ENCODE measurements at regions not wholly inside any gene's neighbourhood (a gene's known extent, or its start where the extent isn't known, plus 50 kb on each side); places are given as distances from the start of the nearest gene placed in this dataset.

DNA sequence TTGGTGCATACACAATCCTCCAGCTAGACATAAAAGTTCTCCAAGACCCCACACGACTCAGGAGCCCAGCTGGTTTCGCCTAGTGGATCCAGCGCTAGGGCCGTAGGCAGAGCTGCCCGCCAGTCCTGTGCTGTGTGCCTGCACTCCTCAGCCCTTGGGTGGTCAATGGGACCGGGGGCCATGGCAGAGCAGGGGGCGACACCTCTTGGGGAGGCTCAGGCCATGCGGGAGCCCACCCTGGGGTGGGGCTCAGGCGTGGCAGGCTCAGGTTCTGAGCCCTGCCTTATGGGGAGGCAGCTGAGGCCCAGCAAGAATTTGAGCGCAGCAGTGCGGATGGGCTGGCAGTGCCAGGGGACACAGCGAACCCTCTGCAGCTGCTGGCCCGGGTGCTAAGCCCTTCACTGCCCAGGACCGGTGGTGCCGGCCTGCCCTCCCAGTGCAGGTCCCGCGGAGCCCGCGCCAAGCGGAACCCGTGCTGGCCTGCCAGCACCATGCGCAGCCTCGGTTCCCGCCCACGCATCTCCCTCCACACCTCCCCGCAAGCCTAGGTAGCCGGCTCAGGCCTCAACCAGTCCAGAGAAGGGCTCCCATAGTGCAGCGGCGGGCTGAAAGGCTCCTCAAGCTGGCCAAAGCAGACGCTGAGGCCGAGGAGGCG lies 1566.6 kb upstream of the SLC39A10 start:
- ChIA-PET CTCF (interaction anchor here (0.9 kb wide), 1 partner anchor 58 kb away, joined by 3 read pairs; no protein-coding TSS in a partner anchor), POLR2A (no interaction called here)
- BruUV-seq (replicated peaks) = no TSS peak
- no peaks in the 10 kb centered on the region for H3K27me3 Mint-ChIP-seq (ENCODE audit: insufficient read depth, unreplicated experiment)
- TF ChIP-seq, protein P1, sequence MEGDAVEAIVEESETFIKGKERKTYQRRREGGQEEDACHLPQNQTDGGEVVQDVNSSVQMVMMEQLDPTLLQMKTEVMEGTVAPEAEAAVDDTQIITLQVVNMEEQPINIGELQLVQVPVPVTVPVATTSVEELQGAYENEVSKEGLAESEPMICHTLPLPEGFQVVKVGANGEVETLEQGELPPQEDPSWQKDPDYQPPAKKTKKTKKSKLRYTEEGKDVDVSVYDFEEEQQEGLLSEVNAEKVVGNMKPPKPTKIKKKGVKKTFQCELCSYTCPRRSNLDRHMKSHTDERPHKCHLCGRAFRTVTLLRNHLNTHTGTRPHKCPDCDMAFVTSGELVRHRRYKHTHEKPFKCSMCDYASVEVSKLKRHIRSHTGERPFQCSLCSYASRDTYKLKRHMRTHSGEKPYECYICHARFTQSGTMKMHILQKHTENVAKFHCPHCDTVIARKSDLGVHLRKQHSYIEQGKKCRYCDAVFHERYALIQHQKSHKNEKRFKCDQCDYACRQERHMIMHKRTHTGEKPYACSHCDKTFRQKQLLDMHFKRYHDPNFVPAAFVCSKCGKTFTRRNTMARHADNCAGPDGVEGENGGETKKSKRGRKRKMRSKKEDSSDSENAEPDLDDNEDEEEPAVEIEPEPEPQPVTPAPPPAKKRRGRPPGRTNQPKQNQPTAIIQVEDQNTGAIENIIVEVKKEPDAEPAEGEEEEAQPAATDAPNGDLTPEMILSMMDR (IDR thresholded peaks at IDR 0.05; ENCODE audit: unreplicated experiment) = no peak
- intact Hi-C loops (cut with micrococcal nuclease) = no loop called here
- peaks cover 7% of the 10 kb centered on the region for H3K4me1 Mint-ChIP-seq (ENCODE audit: insufficient read depth, unreplicated experiment)
- H3K27ac Mint-ChIP-seq (ENCODE audit: low read depth, unreplicated experiment) = no peak overlapping the region
- H3K4me3 Mint-ChIP-seq (ENCODE audit: unreplicated experiment) = no peak overlapping the region
- DNase-seq (ENCODE audit: unreplicated experiment) = no peak
- H3K36me3 Mint-ChIP-seq (ENCODE audit: insufficient read depth, unreplicated experiment) = no peaks in the 10 kb centered on the region
- H3K9me3 Mint-ChIP-seq (ENCODE audit: unreplicated experiment) = no peaks in the 10 kb centered on the region

DNA sequence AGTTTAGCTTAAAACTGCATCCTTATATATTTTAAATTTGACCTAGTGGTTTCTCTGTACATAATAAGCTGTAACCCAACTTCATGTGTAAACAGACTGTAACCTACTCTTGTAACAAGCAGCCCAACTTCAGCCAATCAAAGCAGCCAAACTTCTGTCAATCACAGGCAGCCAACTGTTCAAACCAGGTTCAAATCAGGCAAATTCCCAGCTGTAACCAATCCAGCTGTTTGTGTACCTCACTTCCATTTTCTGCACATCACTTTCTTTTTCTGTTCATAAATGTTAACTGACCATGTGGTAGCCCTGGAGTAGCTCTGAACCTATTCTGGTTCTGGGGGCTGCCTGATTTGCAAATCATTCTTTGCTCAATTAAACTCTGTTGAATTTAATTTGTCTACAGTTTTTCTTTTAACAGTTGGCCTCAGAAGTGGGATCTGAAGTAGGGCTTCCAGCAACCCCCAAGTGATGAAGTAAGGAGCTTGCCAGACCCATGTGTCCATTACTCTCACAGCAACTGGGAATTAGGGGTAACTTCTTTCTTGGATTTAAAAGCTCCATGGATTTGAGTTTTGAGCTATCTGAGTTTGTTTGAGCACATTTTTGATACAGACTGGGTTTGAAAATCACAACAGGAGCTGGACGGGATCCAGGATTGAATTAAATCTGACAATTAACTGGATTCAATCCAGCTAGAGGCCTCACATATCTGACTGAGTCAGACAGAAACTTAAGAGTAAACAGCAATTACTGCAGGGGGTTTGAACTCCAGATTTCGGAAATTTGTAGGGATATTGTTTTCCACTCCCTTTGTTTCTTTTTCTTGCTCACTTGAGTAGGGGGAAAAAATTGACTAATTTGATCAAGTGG lies 1569.7 kb upstream of the SLC39A10 start:
- DNase-seq (ENCODE audit: unreplicated experiment) = peak; percentile 54
- peak overlapping the region; percentile 85 for H3K27ac Mint-ChIP-seq (ENCODE audit: low read depth, unreplicated experiment)
- BruUV-seq (replicated peaks) = no TSS peak
- ChIA-PET POLR2A (interaction anchor here (0.6 to 1.1 kb wide), 3 partner anchors 17 to 1018 kb away, joined by 3 to 4 read pairs (median 3); no protein-coding TSS in a partner anchor), CTCF (interaction anchor here (1.2 kb wide), 1 partner anchor 14 kb away, joined by 3 read pairs; no protein-coding TSS in a partner anchor)
- no peak overlapping the region for H3K4me3 Mint-ChIP-seq (ENCODE audit: unreplicated experiment)
- intact Hi-C loops (cut with micrococcal nuclease) = no loop called here
- H3K4me1 Mint-ChIP-seq (ENCODE audit: insufficient read depth, unreplicated experiment) = peaks cover 7% of the 10 kb centered on the region
- no peaks in the 10 kb centered on the region for H3K9me3 Mint-ChIP-seq (ENCODE audit: unreplicated experiment)
- H3K36me3 Mint-ChIP-seq (ENCODE audit: insufficient read depth, unreplicated experiment) = no peaks in the 10 kb centered on the region
- H3K27me3 Mint-ChIP-seq (ENCODE audit: insufficient read depth, unreplicated experiment) = no peaks in the 10 kb centered on the region
- TF ChIP-seq, protein P1 (IDR thresholded peaks at IDR 0.05; ENCODE audit: unreplicated experiment) = no peak

DNA sequence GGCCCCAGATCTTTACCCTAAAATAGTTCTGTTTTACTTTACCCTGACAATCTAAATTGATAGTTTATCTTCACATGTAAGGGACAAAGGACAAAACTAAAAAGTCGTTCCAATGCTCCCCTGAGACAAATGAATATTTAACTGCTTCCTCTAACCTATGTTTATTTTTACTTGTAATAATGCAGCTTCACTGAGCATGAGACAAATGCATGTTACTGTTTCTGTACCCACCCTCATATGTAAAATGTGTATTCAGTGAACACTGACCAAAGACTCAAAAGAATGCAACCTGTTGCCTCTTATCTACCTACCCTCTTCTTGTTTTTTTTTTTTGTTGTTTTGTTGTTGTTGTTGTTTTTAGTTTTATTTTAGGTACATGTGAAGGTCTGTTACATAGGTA lies 1570.9 kb upstream of the SLC39A10 start:
- BruUV-seq (replicated peaks) = no TSS peak
- H3K27ac Mint-ChIP-seq (ENCODE audit: low read depth, unreplicated experiment) = peak overlapping the region; percentile 36

DNA sequence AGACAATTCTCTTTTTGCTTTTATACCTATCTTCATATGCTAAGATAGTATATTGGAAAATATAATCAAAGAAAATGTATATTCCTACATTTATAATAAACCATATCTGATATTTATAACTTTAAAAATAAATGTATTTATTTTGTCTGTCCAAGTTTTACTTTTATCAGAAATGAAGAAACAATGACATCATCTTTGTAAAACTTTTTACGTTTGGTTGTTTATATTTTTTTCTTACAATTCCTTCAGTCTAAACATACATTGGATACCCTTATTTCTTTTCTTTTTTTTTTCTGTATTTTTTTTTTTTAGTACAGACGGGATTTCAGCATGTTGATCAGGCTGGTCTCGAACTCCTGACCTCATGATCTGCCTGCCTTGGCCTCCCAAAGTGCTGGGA lies 1577.0 kb upstream of the SLC39A10 start:
- intact Hi-C loops (cut with micrococcal nuclease) = no loop called here
- TF ChIP-seq, protein P1 (IDR thresholded peaks at IDR 0.05; ENCODE audit: unreplicated experiment) = no peak
- CTCF ChIA-PET = no interaction called here
- Mint-ChIP-seq H3K9me3 (ENCODE audit: unreplicated experiment) (no peaks in the 10 kb centered on the region), H3K4me3 (ENCODE audit: unreplicated experiment) (no peak overlapping the region), H3K36me3 (ENCODE audit: insufficient read depth, unreplicated experiment) (no peaks in the 10 kb centered on the region), H3K27ac (ENCODE audit: low read depth, unreplicated experiment) (no peak overlapping the region), H3K27me3 (ENCODE audit: insufficient read depth, unreplicated experiment) (no peaks in the 10 kb centered on the region), H3K4me1 (ENCODE audit: insufficient read depth, unreplicated experiment) (no peaks in the 10 kb centered on the region)
- POLR2A ChIA-PET = no interaction called here
- DNase-seq (ENCODE audit: unreplicated experiment) = no peak
- no TSS peak for BruUV-seq (replicated peaks)

More for the DNA sequence above, 1570.9 kb upstream of the SLC39A10 start:
- intact Hi-C loops (cut with micrococcal nuclease) = no loop called here
- Mint-ChIP-seq H3K4me1 (ENCODE audit: insufficient read depth, unreplicated experiment) (peaks cover 7% of the 10 kb centered on the region), H3K4me3 (ENCODE audit: unreplicated experiment) (no peak overlapping the region), H3K27me3 (ENCODE audit: insufficient read depth, unreplicated experiment) (no peaks in the 10 kb centered on the region), H3K36me3 (ENCODE audit: insufficient read depth, unreplicated experiment) (no peaks in the 10 kb centered on the region), H3K9me3 (ENCODE audit: unreplicated experiment) (no peaks in the 10 kb centered on the region)
- TF ChIP-seq, protein P1 (IDR thresholded peaks at IDR 0.05; ENCODE audit: unreplicated experiment) = no peak
- no peak for DNase-seq (ENCODE audit: unreplicated experiment)
- POLR2A ChIA-PET = no interaction called here
- CTCF ChIA-PET = no interaction called here
